Right atrium auricular region (tissue), 2 donors: ENCODE measurements at regions not wholly inside any gene's neighbourhood (a gene's known extent, or its start where the extent isn't known, plus 50 kb on each side); places are given as distances from the start of the nearest gene placed in this dataset.

Experiments
- DNase-seq: peaks from one replicate; pipeline ENCODE4 v3.0.0-alpha.2; 2019; ENCODE audit warnings: low spot score
- H3K27ac ChIP-seq, 2 donors: fragments of 200-600 bp; sonication (generic); 1 replicate in 1 of 2; 2 replicates in 1 of 2; pipeline ENCODE4 v1.5.1; 2016 to 2019
- H3K27me3 ChIP-seq, 2 donors: fragments of 200-600 bp; sonication (generic); one replicate each; pipeline versions ENCODE4 v1.5.1 to v1.6.0; 2017 to 2019
- H3K36me3 ChIP-seq: fragments of 200-600 bp; sonication (generic); one replicate; pipeline ENCODE4 v1.5.1; 2016
- H3K4me1 ChIP-seq, 2 donors: fragments of 200-600 bp; sonication (generic); one replicate each; pipeline versions ENCODE4 v1.5.1 to v1.6.0; 2017 to 2019
- H3K4me3 ChIP-seq, 2 donors: fragments of 200-600 bp; sonication (generic); 1 replicate in 1 of 2; 2 replicates in 1 of 2; pipeline ENCODE4 v1.5.1; 2017 to 2019; ENCODE audit warnings: mild to moderate bottlenecking in 1 of 2, moderate library complexity in 1 of 2
- H3K9me3 ChIP-seq, 2 donors: fragments of 200-600 bp; sonication (generic); one replicate each; pipeline ENCODE4 v1.5.1; 2019
- CTCF ChIP-seq, 2 donors: fragments of 200-600 bp; sonication (generic); IDR thresholded peaks; one replicate each; pipeline ENCODE4 v1.5.1; 2019; ENCODE audit warnings: antibody characterized with exemption in 2 of 2

- no peak for DNase-seq
- no peak for TF ChIP-seq CTCF (IDR thresholded peaks at IDR 0.05)
- Histone ChIP-seq H3K36me3 (no peaks in the 10 kb centered on the region), H3K4me1 (peaks cover 0 to 4% of the 10 kb centered on the region in 2 donors), H3K27me3 (no peaks in the 10 kb centered on the region), H3K27ac (no peak overlapping the region), H3K9me3 (no peaks in the 10 kb centered on the region), H3K4me3 (no peak overlapping the region)
These were observed 55.8 kb upstream of the TNP1 start for GRCh38 chr2:216915557-216916150.

- Histone ChIP-seq H3K27ac (no peak overlapping the region), H3K4me3 (no peak overlapping the region), H3K36me3 (no peaks in the 10 kb centered on the region), H3K4me1 (peaks cover 0 to 4% of the 10 kb centered on the region in 2 donors), H3K9me3 (no peaks in the 10 kb centered on the region), H3K27me3 (no peaks in the 10 kb centered on the region)
- TF ChIP-seq CTCF (IDR thresholded peaks at IDR 0.05): no peak
- no peak for DNase-seq
These were observed 54.6 kb upstream of the TNP1 start for GRCh38 chr2:216914491-216914890.

GRCh38 chr2:216911886-216912285 is 52.0 kb upstream of the TNP1 start:
- Histone ChIP-seq H3K27me3 (no peaks in the 10 kb centered on the region), H3K4me3 (no peak overlapping the region), H3K36me3 (no peaks in the 10 kb centered on the region), H3K4me1 (no peaks in the 10 kb centered on the region), H3K27ac (no peak overlapping the region), H3K9me3 (no peaks in the 10 kb centered on the region)
- no peak for TF ChIP-seq CTCF (IDR thresholded peaks at IDR 0.05)
- no peak for DNase-seq

- no peaks in the 10 kb centered on the region for H3K4me1 ChIP-seq
- H3K4me3 ChIP-seq: no peak overlapping the region
- no peaks in the 10 kb centered on the region for H3K27me3 ChIP-seq
- no peaks in the 10 kb centered on the region for H3K9me3 ChIP-seq
- no peak for DNase-seq
- H3K36me3 ChIP-seq: no peaks in the 10 kb centered on the region
- no peak overlapping the region for H3K27ac ChIP-seq
- TF ChIP-seq CTCF (IDR thresholded peaks at IDR 0.05): no peak
These were observed 51.1 kb upstream of the TNP1 start for GRCh38 chr2:216911008-216911407.

GRCh38 chr2:216909541-216910210 is 49.8 kb upstream of the TNP1 start:
- Histone ChIP-seq H3K36me3 (no peaks in the 10 kb centered on the region), H3K27me3 (no peaks in the 10 kb centered on the region), H3K9me3 (no peaks in the 10 kb centered on the region), H3K4me1 (no peaks in the 10 kb centered on the region), H3K27ac (no peak overlapping the region), H3K4me3 (no peak overlapping the region)
- no peak for DNase-seq
- no peak for TF ChIP-seq CTCF (IDR thresholded peaks at IDR 0.05)
